T-cell (primary cell): ENCODE measurements at regions not wholly inside any gene's neighbourhood (a gene's known extent, or its start where the extent isn't known, plus 50 kb on each side); places are given as distances from the start of the nearest gene placed in this dataset.
"Not testable (repeated sequence)": the region's sequence is repeated elsewhere in the genome, so short reads cannot be mapped to it uniquely, and the experiment has no call there.

ENCODE experiments used
- ATAC-seq, 4 experiments: fragments of 200-7000 bp in 3 of 4; fragments of 150-1000 bp in 1 of 4; cut with Tn5 transposase; replicated peaks in 1 of 4; 1 replicate in 3 of 4; 2 replicates in 1 of 4; pipeline ENCODE4 v1.10.0; 2021; ENCODE audit warnings: moderate library complexity in 3 of 4, mild to moderate bottlenecking in 2 of 4, moderate number of reproducible peaks in 1 of 4
- CTCF ChIA-PET, 2 donors: fragments of 300-600 bp; sonication (Branson Sonifier 250); formaldehyde crosslinking; loops; one replicate each; lab custom pipeline; 2022; ENCODE audit warnings: antibody characterized with exemption in 2 of 2; lab: Charles Lee
- POLR2A ChIA-PET, 2 donors: fragments of 300-600 bp; sonication (Branson Sonifier 250); formaldehyde crosslinking; loops; one replicate each; lab custom pipeline; 2022; ENCODE audit warnings: antibody characterized with exemption in 2 of 2; lab: Charles Lee
- DNase-seq, 35 experiments: peaks; one replicate each; pipeline versions ENCODE4 v3.0.0 to v3.0.0-alpha.2; 2013 to 2023
- H3K27ac ChIP-seq: one replicate; pipeline ENCODE4 v1.5.1; 2013; ENCODE audit warnings: low read length
- H3K27me3 ChIP-seq, 2 experiments: replicated peaks in 1 of 2; 1 replicate in 1 of 2; 2 replicates in 1 of 2; pipeline versions ENCODE4 v1.6.1 to v1.7.0; 2013; ENCODE audit warnings: low read length in 1 of 2, mixed read lengths in 1 of 2; ENCODE audit not compliant: control insufficient read depth in 2 of 2, insufficient read depth in 2 of 2; ENCODE audit errors: extremely low read depth in 1 of 2
- H3K36me3 ChIP-seq, 2 donors: 1 replicate in 1 of 2; 2 replicates in 1 of 2; pipeline versions ENCODE4 v1.6.1 to v1.7.0; 2013; ENCODE audit warnings: low read length in 1 of 2; ENCODE audit not compliant: control insufficient read depth in 2 of 2, insufficient read depth in 1 of 2; ENCODE audit errors: extremely low read depth in 1 of 2
- H3K4me1 ChIP-seq, 2 experiments: 1 replicate in 1 of 2; 2 replicates in 1 of 2; pipeline versions ENCODE4 v1.6.1 to v1.7.0; 2013; ENCODE audit warnings: low read length in 2 of 2, mixed read lengths in 1 of 2; ENCODE audit not compliant: insufficient read depth in 2 of 2, control insufficient read depth in 1 of 2; ENCODE audit errors: extremely low read depth in 1 of 2
- H3K4me3 ChIP-seq, 2 donors: 1 replicate in 1 of 2; 2 replicates in 1 of 2; pipeline versions ENCODE4 v1.5.1 to v1.7.0; 2013; ENCODE audit warnings: mild to moderate bottlenecking in 2 of 2, low read length in 1 of 2, moderate library complexity in 1 of 2; ENCODE audit not compliant: control insufficient read depth in 1 of 2; ENCODE audit errors: extremely low read depth in 1 of 2
- H3K9me3 ChIP-seq: 2 replicates; pipeline ENCODE4 v1.7.0; 2013
- H3K27ac Mint-ChIP-seq, 2 donors: one replicate each; pipeline ENCODE4 v1.8.0; 2020 to 2021; ENCODE audit warnings: mild to moderate bottlenecking in 2 of 2, mixed read lengths in 2 of 2
- H3K27me3 Mint-ChIP-seq, 2 donors: one replicate each; pipeline ENCODE4 v1.8.0; 2021 to 2022; ENCODE audit warnings: mixed read lengths in 2 of 2
- H3K36me3 Mint-ChIP-seq: one replicate; pipeline ENCODE4 v1.8.0; 2021; ENCODE audit warnings: mixed read lengths
- H3K4me1 Mint-ChIP-seq, 3 donors: one replicate each; pipeline ENCODE4 v1.8.0; 2020 to 2022; ENCODE audit warnings: mixed read lengths in 3 of 3, mild to moderate bottlenecking in 1 of 3
- H3K4me3 Mint-ChIP-seq, 3 donors: one replicate each; pipeline ENCODE4 v1.8.0; 2020 to 2022; ENCODE audit warnings: mild to moderate bottlenecking in 3 of 3, mixed read lengths in 3 of 3, moderate library complexity in 3 of 3
- H3K9me3 Mint-ChIP-seq, 3 donors: one replicate each; pipeline ENCODE4 v1.8.0; 2020 to 2022; ENCODE audit warnings: mixed read lengths in 3 of 3
- WGBS: methylation state at CpG from one replicate; pipeline ENCODE4 v1.1.5; 2013; ENCODE audit warnings: missing lambda C conversion rate; ENCODE audit not compliant: insufficient coverage; 5-methylcytosine and 5-hydroxymethylcytosine counted together

DNA sequence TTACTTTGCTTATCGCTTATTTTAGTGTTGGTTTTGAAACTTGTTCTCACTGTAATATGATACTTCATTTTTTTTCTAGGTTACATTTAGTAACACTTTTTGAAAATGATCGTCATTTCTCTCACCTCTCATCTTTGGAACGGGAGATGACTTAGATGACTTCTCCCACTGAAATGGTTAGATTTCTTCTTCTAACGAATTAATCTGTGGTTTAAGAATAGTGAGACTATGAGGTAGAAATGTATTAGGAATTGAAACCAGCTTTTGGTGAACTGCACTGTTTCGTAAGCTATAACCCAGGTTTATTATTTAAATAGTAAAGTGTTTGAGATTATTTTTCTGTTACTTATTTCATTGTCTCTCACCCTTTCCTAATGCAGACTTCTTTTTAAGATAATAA is 93.7 kb downstream of the PRR15 start:
- H3K27me3 ChIP-seq, result no peaks in the 10 kb centered on the region
- Mint-ChIP-seq H3K27ac (no peak overlapping the region), H3K4me3 (no peak overlapping the region), H3K27me3 (no peaks in the 10 kb centered on the region), H3K36me3 (no peaks in the 10 kb centered on the region), H3K4me1 (no peaks in the 10 kb centered on the region), H3K9me3 (no peaks in the 10 kb centered on the region)
- no peak overlapping the region for H3K27ac ChIP-seq
- POLR2A ChIA-PET, result no interaction called here
- DNase-seq, result no peak
- no peak overlapping the region for H3K4me3 ChIP-seq
- no peaks in the 10 kb centered on the region for H3K4me1 ChIP-seq
- WGBS, result no CpG with 5 or more reads among the region's 5 CpGs
- CTCF ChIA-PET, result no interaction called here
- no peaks in the 10 kb centered on the region for H3K36me3 ChIP-seq
- H3K9me3 ChIP-seq, result no peaks in the 10 kb centered on the region
- ATAC-seq, result no peak

DNA sequence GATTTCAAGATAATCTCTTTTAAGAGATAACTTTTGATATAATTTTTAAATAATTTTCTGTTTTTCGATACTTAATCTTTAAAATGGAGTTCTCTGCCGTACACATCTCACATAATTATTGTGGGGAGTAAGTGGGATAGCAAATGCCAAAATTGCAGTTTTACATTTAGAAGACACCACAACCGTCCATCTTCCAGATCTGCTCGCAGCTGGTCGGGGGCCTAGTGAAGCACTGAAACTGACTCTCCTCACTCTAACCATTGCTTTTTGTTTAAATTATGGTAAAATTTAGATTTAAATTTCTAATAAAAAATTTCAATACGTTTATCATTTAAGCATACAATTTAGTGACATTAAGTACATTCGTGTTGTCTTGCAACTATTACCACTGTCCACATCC is 94.2 kb downstream of the PRR15 start:
- Histone ChIP-seq H3K9me3 (no peaks in the 10 kb centered on the region), H3K36me3 (no peaks in the 10 kb centered on the region), H3K4me3 (no peak overlapping the region), H3K4me1 (no peaks in the 10 kb centered on the region), H3K27me3 (no peaks in the 10 kb centered on the region), H3K27ac (no peak overlapping the region)
- ChIA-PET CTCF (no interaction called here), POLR2A (no interaction called here)
- H3K9me3 Mint-ChIP-seq, result no peaks in the 10 kb centered on the region
- 88% methylated on average over 1 of the region's 7 CpGs for WGBS
- no peak overlapping the region for H3K4me3 Mint-ChIP-seq
- H3K27me3 Mint-ChIP-seq, result no peaks in the 10 kb centered on the region
- no peaks in the 10 kb centered on the region for H3K36me3 Mint-ChIP-seq
- ATAC-seq (no peak), DNase-seq (no peak)
- H3K27ac Mint-ChIP-seq, result no peak overlapping the region
- H3K4me1 Mint-ChIP-seq, result no peaks in the 10 kb centered on the region

DNA sequence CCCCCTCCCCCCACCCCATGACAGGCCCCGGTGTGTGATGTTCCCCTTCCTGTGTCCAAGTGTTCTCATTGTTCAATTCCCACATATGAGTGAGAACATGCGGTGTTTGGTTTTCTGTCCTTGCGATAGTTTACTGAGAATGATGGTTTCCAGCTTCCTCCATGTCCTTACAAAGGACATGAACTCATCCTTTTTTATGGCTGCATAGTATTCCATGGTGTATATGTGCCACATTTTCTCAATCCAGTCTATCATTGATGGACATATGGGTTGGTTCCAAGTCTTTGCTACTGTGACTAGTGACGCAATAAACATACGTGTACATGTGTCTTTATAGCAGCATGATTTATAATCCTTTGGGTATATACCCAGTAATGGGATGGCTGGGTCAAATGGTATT is 95.6 kb downstream of the PRR15 start:
- H3K36me3 Mint-ChIP-seq, H3K27me3 Mint-ChIP-seq, H3K9me3 Mint-ChIP-seq, H3K4me3 ChIP-seq, H3K4me1 ChIP-seq, H3K27me3 ChIP-seq, ATAC-seq, POLR2A ChIA-PET, CTCF ChIA-PET, H3K36me3 ChIP-seq, H3K4me3 Mint-ChIP-seq, H3K27ac Mint-ChIP-seq, H3K27ac ChIP-seq, H3K9me3 ChIP-seq, DNase-seq, H3K4me1 Mint-ChIP-seq: not testable (repeated sequence)
- no CpG with 5 or more reads among the region's 5 CpGs for WGBS

DNA sequence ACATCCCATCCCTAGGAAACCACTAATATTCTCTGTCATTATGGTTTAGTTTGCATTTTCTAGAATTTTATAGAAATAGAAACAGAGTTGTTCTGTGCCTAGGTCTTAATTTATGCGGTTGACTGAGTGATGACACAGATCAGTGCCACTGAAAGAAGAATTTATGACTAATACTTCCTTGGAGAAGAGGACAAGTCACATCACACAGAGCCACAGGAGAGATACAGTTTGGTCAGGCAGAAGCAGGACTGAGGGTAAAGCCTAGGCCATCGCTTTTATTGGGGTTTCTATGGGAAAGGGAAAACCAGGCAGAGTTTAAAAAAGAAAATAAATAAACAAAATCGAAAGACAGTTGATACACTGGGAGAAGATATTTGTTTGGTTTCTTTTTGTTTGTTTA is 99.3 kb downstream of the PRR15 start:
- H3K4me3 ChIP-seq, H3K36me3 ChIP-seq, H3K4me1 Mint-ChIP-seq, H3K27ac ChIP-seq, ATAC-seq, CTCF ChIA-PET, H3K4me3 Mint-ChIP-seq, H3K9me3 ChIP-seq, H3K27me3 Mint-ChIP-seq, POLR2A ChIA-PET, H3K27me3 ChIP-seq, H3K36me3 Mint-ChIP-seq, DNase-seq, H3K4me1 ChIP-seq, H3K9me3 Mint-ChIP-seq, H3K27ac Mint-ChIP-seq: not testable (repeated sequence)
- WGBS, result 20% methylated on average over 1 of the region's 3 CpGs

DNA sequence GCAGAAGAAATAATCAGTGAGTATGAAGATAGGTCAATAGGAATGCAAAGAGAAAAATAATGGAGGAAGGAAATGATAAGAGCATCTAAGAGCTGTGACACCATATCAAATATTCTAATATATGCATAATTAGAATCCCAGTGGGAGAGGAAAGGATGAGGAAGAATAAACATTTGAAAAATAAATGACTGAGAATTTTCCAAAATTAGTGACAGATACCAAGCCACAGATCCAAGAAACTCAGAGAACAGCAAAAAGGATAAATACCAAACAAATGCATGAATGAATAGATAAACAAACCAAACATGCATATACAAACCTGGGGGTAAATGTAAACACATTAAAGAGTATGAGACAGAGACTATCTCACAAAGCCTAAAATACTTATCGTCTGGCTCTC is 101.4 kb downstream of the PRR15 start:
- H3K4me3 ChIP-seq, H3K9me3 ChIP-seq, H3K27me3 Mint-ChIP-seq, H3K36me3 Mint-ChIP-seq, H3K4me3 Mint-ChIP-seq, H3K27ac ChIP-seq, ATAC-seq, H3K36me3 ChIP-seq, H3K4me1 Mint-ChIP-seq, H3K27ac Mint-ChIP-seq, H3K9me3 Mint-ChIP-seq, H3K4me1 ChIP-seq, DNase-seq, CTCF ChIA-PET, H3K27me3 ChIP-seq, POLR2A ChIA-PET: not testable (repeated sequence)
- no CpG with 5 or more reads among the region's 1 CpG for WGBS

DNA sequence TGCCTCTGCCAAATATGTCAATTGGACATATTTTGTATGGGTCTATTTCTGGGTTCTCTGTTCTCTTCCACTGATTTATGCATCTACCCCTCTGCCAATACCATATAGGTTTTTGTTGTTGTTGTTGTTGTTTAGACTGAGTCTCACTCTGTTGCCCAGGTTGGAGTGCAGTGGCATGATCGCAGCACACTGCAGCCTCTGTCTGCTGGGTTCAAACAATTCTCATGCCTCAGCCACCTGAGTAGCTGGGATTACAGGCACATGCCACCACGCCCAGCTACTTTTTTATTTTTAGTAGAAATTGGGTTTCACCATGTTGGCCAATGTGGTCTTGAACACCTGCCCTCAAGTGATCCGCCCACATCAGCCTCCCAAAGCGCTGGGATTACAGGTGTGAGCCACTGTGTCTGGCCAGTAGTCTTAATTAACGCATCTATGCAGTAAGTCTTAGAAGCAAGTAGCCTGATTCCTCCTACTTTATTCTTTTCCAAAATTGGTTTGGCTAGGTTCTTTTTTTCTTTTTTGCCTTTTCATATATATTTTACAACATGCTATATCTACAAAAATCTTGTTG is 103.5 kb downstream of the PRR15 start:
- H3K4me3 ChIP-seq, H3K9me3 Mint-ChIP-seq, H3K27me3 Mint-ChIP-seq, POLR2A ChIA-PET, H3K27me3 ChIP-seq, DNase-seq, H3K4me3 Mint-ChIP-seq, H3K4me1 Mint-ChIP-seq, H3K27ac Mint-ChIP-seq, ATAC-seq, H3K36me3 ChIP-seq, CTCF ChIA-PET, H3K4me1 ChIP-seq, H3K36me3 Mint-ChIP-seq, H3K9me3 ChIP-seq, H3K27ac ChIP-seq: not testable (repeated sequence)
- WGBS, result no CpG with 5 or more reads among the region's 5 CpGs

DNA sequence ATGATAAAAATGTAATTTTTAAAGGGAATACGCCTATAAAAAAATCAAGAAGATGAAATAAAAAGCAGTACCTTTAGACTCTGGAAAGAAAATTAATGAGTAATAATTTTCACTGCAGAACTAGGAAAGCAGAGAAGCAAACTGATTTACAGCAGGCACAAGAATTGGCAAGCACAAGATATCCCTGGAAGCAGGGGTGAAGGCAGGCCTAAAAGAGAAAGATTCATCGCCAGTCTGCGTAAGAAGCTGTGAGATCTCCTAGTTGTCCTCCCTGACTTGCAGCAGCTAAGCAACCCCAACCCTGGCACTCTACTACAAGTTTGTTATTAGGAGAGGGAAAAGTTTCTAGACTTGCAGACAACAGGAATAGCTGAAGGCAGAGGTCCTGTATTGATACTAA is 107.7 kb downstream of the PRR15 start:
- H3K27me3 Mint-ChIP-seq, H3K27ac Mint-ChIP-seq, H3K4me1 ChIP-seq, DNase-seq, H3K27ac ChIP-seq, POLR2A ChIA-PET, H3K4me1 Mint-ChIP-seq, H3K27me3 ChIP-seq, ATAC-seq, H3K9me3 ChIP-seq, H3K36me3 ChIP-seq, CTCF ChIA-PET, H3K9me3 Mint-ChIP-seq, H3K36me3 Mint-ChIP-seq, H3K4me3 Mint-ChIP-seq, H3K4me3 ChIP-seq: not testable (repeated sequence)
- no CpG with 5 or more reads among the region's 3 CpGs for WGBS
